Right atrium auricular region (tissue), 2 donors: ENCODE measurements at regions not wholly inside any gene's neighbourhood (a gene's known extent, or its start where the extent isn't known, plus 50 kb on each side); places are given as distances from the start of the nearest gene placed in this dataset.

ENCODE experiments used
- DNase-seq: peaks from one replicate; pipeline ENCODE4 v3.0.0-alpha.2; 2019; ENCODE audit warnings: low spot score
- H3K27ac ChIP-seq, 2 donors: fragments of 200-600 bp; sonication (generic); 1 replicate in 1 of 2; 2 replicates in 1 of 2; pipeline ENCODE4 v1.5.1; 2016 to 2019
- H3K27me3 ChIP-seq, 2 donors: fragments of 200-600 bp; sonication (generic); one replicate each; pipeline versions ENCODE4 v1.5.1 to v1.6.0; 2017 to 2019
- H3K36me3 ChIP-seq: fragments of 200-600 bp; sonication (generic); one replicate; pipeline ENCODE4 v1.5.1; 2016
- H3K4me1 ChIP-seq, 2 donors: fragments of 200-600 bp; sonication (generic); one replicate each; pipeline versions ENCODE4 v1.5.1 to v1.6.0; 2017 to 2019
- H3K4me3 ChIP-seq, 2 donors: fragments of 200-600 bp; sonication (generic); 1 replicate in 1 of 2; 2 replicates in 1 of 2; pipeline ENCODE4 v1.5.1; 2017 to 2019; ENCODE audit warnings: mild to moderate bottlenecking in 1 of 2, moderate library complexity in 1 of 2
- H3K9me3 ChIP-seq, 2 donors: fragments of 200-600 bp; sonication (generic); one replicate each; pipeline ENCODE4 v1.5.1; 2019
- CTCF ChIP-seq, 2 donors: fragments of 200-600 bp; sonication (generic); IDR thresholded peaks; one replicate each; pipeline ENCODE4 v1.5.1; 2019; ENCODE audit warnings: antibody characterized with exemption in 2 of 2

- DNase-seq: no peak
- no peak overlapping the region for H3K27ac ChIP-seq
- H3K27me3 ChIP-seq: no peaks in the 10 kb centered on the region
- no peaks in the 10 kb centered on the region for H3K4me1 ChIP-seq
- no peak for TF ChIP-seq CTCF (IDR thresholded peaks at IDR 0.05)
- no peaks in the 10 kb centered on the region for H3K36me3 ChIP-seq
- no peaks in the 10 kb centered on the region for H3K9me3 ChIP-seq
- no peak overlapping the region for H3K4me3 ChIP-seq
Measured at GRCh38 chr2:151052850-151053660, 208.6 kb downstream of the RBM43 start.

GRCh38 chr2:151051574-151052220 lies 210.0 kb downstream of the RBM43 start:
- Histone ChIP-seq H3K36me3 (no peaks in the 10 kb centered on the region), H3K4me3 (no peak overlapping the region), H3K4me1 (no peaks in the 10 kb centered on the region), H3K27ac (no peak overlapping the region), H3K27me3 (no peaks in the 10 kb centered on the region), H3K9me3 (no peaks in the 10 kb centered on the region)
- peak; percentile 53 to 73 for TF ChIP-seq CTCF (IDR thresholded peaks at IDR 0.05)
- no peak for DNase-seq

GRCh38 chr2:151049746-151050145 lies 211.9 kb downstream of the RBM43 start:
- no peak for DNase-seq
- Histone ChIP-seq H3K36me3 (no peaks in the 10 kb centered on the region), H3K4me1 (no peaks in the 10 kb centered on the region), H3K27ac (no peak overlapping the region), H3K27me3 (no peaks in the 10 kb centered on the region), H3K9me3 (no peaks in the 10 kb centered on the region), H3K4me3 (no peak overlapping the region)
- no peak for TF ChIP-seq CTCF (IDR thresholded peaks at IDR 0.05)

- Histone ChIP-seq H3K27me3 (no peaks in the 10 kb centered on the region), H3K9me3 (no peaks in the 10 kb centered on the region), H3K27ac (no peak overlapping the region), H3K4me3 (no peak overlapping the region), H3K4me1 (no peaks in the 10 kb centered on the region), H3K36me3 (no peaks in the 10 kb centered on the region)
- no peak for TF ChIP-seq CTCF (IDR thresholded peaks at IDR 0.05)
- no peak for DNase-seq
Measured at GRCh38 chr2:151048331-151049054, 213.2 kb downstream of the RBM43 start.

- no peaks in the 10 kb centered on the region for H3K4me1 ChIP-seq
- H3K36me3 ChIP-seq: no peaks in the 10 kb centered on the region
- H3K27me3 ChIP-seq: no peaks in the 10 kb centered on the region
- TF ChIP-seq CTCF (IDR thresholded peaks at IDR 0.05): no peak
- H3K4me3 ChIP-seq: no peak overlapping the region
- no peak for DNase-seq
- H3K27ac ChIP-seq: no peak overlapping the region
- no peaks in the 10 kb centered on the region for H3K9me3 ChIP-seq
Measured at GRCh38 chr2:151043484-151043883, 218.2 kb downstream of the RBM43 start.
